ENCODE measurements at regions not wholly inside any gene's neighbourhood (a gene's known extent, or its start where the extent isn't known, plus 50 kb on each side); places are given as distances from the start of the nearest gene placed in this dataset.

GRCh38 chr1:30328100-30328370, 395.4 kb downstream of the MATN1 start:
- ATAC-seq (ENCODE audit: insufficient read depth, low FRiP score) = no peak
- H3K9me3 ChIP-seq (ENCODE audit: control insufficient read depth in 4 of 4, insufficient read depth in 3 of 4, low read length in 3 of 4) = no peaks in the 10 kb centered on the region
- H3K36me3 ChIP-seq (ENCODE audit: control insufficient read depth in 4 of 4, insufficient read depth in 4 of 4, low read length in 4 of 4) = no peaks in the 10 kb centered on the region

GRCh38 chr1:30327370-30328099, 395.9 kb downstream of the MATN1 start:
- Histone ChIP-seq H3K9me3 (ENCODE audit: control insufficient read depth in 4 of 4, insufficient read depth in 3 of 4, low read length in 3 of 4) (no peaks in the 10 kb centered on the region), H3K27me3 (ENCODE audit: control insufficient read depth in 3 of 3, insufficient read depth in 3 of 3, low read length in 2 of 3) (no peaks in the 10 kb centered on the region), H3K4me1 (ENCODE audit: control insufficient read depth in 5 of 5, insufficient read depth in 5 of 5, low read length in 5 of 5) (no peaks in the 10 kb centered on the region), H3K4me3 (no peak overlapping the region), H3K27ac (ENCODE audit: low read depth in 1 of 2, low read length in 1 of 2) (no peak overlapping the region), H3K36me3 (ENCODE audit: control insufficient read depth in 4 of 4, insufficient read depth in 4 of 4, low read length in 4 of 4) (no peaks in the 10 kb centered on the region), H3K9ac (ENCODE audit: insufficient read depth in 1 of 2, low read length in 2 of 2) (no peak overlapping the region)
- no peak for TF ChIP-seq CTCF (IDR thresholded peaks at IDR 0.05; ENCODE audit: control extremely low read depth, extremely low read depth)
- 75 to 85% methylated on average over 13 of the region's 13 CpGs for WGBS, 2 donors
- DNase-seq (no peak), ATAC-seq (ENCODE audit: insufficient read depth, low FRiP score) (no peak)

More at GRCh38 chr1:30328100-30328370, 395.4 kb downstream of the MATN1 start:
- no peak for DNase-seq
- no peak overlapping the region for H3K4me3 ChIP-seq
- 88 to 93% methylated on average over 2 of the region's 2 CpGs for whole genome bisulfite sequencing, 2 donors
- H3K4me1 ChIP-seq (ENCODE audit: control insufficient read depth in 5 of 5, insufficient read depth in 5 of 5, low read length in 5 of 5) = no peaks in the 10 kb centered on the region
- no peak overlapping the region for H3K9ac ChIP-seq (ENCODE audit: insufficient read depth in 1 of 2, low read length in 2 of 2)
- H3K27ac ChIP-seq (ENCODE audit: low read depth in 1 of 2, low read length in 1 of 2) = no peak overlapping the region
- no peaks in the 10 kb centered on the region for H3K27me3 ChIP-seq (ENCODE audit: control insufficient read depth in 3 of 3, insufficient read depth in 3 of 3, low read length in 2 of 3)
- TF ChIP-seq CTCF (IDR thresholded peaks at IDR 0.05; ENCODE audit: control extremely low read depth, extremely low read depth) = no peak

- no peak overlapping the region for H3K9ac ChIP-seq (ENCODE audit: insufficient read depth in 1 of 2, low read length in 2 of 2)
- no peaks in the 10 kb centered on the region for H3K36me3 ChIP-seq (ENCODE audit: control insufficient read depth in 4 of 4, insufficient read depth in 4 of 4, low read length in 4 of 4)
- no peaks in the 10 kb centered on the region for H3K4me1 ChIP-seq (ENCODE audit: control insufficient read depth in 5 of 5, insufficient read depth in 5 of 5, low read length in 5 of 5)
- TF ChIP-seq CTCF (IDR thresholded peaks at IDR 0.05; ENCODE audit: control extremely low read depth, extremely low read depth) = no peak
- no peaks in the 10 kb centered on the region for H3K9me3 ChIP-seq (ENCODE audit: control insufficient read depth in 4 of 4, insufficient read depth in 3 of 4, low read length in 3 of 4)
- whole genome bisulfite sequencing, 2 donors = 65 to 85% methylated on average over 6 of the region's 6 CpGs
- ATAC-seq (ENCODE audit: insufficient read depth, low FRiP score) (no peak), DNase-seq (no peak)
- H3K4me3 ChIP-seq = no peak overlapping the region
- no peak overlapping the region for H3K27ac ChIP-seq (ENCODE audit: low read depth in 1 of 2, low read length in 1 of 2)
- H3K27me3 ChIP-seq (ENCODE audit: control insufficient read depth in 3 of 3, insufficient read depth in 3 of 3, low read length in 2 of 3) = no peaks in the 10 kb centered on the region
These were observed 397.4 kb downstream of the MATN1 start for GRCh38 chr1:30325999-30326398.
